PC-3 (cell line): ENCODE measurements at regions not wholly inside any gene's neighbourhood (a gene's known extent, or its start where the extent isn't known, plus 50 kb on each side); places are given as distances from the start of the nearest gene placed in this dataset.

Experiments
- ATAC-seq: fragments of 200-7000 bp; cut with Tn5 transposase; 2 replicates; pipeline ENCODE4 v1.9.1; 2020; ENCODE audit warnings: mild to moderate bottlenecking, moderate library complexity
- BruUV-seq: library from RNA; stranded (reverse); fragments of 400-500 nt; replicated peaks from 2 replicates; lab custom pipeline; 2021; lab: Mats Ljungman, UMichigan
- CTCF ChIA-PET: fragments of 300-600 bp; sonication (Branson Sonifier 250); formaldehyde crosslinking; loops from one replicate; lab custom pipeline; 2022; ENCODE audit warnings: antibody characterized with exemption; lab: Charles Lee
- POLR2A ChIA-PET: fragments of 300-600 bp; sonication (Branson Sonifier 250); formaldehyde crosslinking; loops from one replicate; lab custom pipeline; 2022; ENCODE audit warnings: antibody characterized with exemption; ENCODE audit not compliant: unreplicated experiment; lab: Charles Lee
- DNase-seq: peaks from one replicate; pipeline ENCODE4 v3.0.0-alpha.2; 2015
- H2AFZ ChIP-seq: fragments of 300-600 bp; sonication (generic); 2 replicates; pipeline ENCODE4 v1.6.0; 2016; ENCODE audit warnings: antibody characterized with exemption, low read length
- H3F3A ChIP-seq: fragments of 300-600 bp; sonication (generic); one replicate; pipeline ENCODE4 v1.6.0; 2017; ENCODE audit warnings: antibody characterized with exemption, low read length, control low read depth, mild to moderate bottlenecking; ENCODE audit not compliant: unreplicated experiment
- H3K27ac ChIP-seq: fragments of 300-600 bp; sonication (generic); 2 replicates; pipeline ENCODE4 v1.5.1; 2016; ENCODE audit warnings: mild to moderate bottlenecking, low read length
- H3K27me3 ChIP-seq: fragments of 300-600 bp; sonication (generic); 2 replicates; pipeline ENCODE4 v1.6.1; 2016; ENCODE audit warnings: low read length, mixed read lengths
- H3K36me3 ChIP-seq: fragments of 300-600 bp; sonication (generic); 2 replicates; pipeline ENCODE4 v1.6.1; 2016; ENCODE audit warnings: low read depth, mixed run types, low read length, mixed read lengths
- H3K4me1 ChIP-seq: fragments of 300-600 bp; sonication (generic); 2 replicates; pipeline ENCODE4 v1.5.1; 2016; ENCODE audit warnings: low read length; ENCODE audit not compliant: insufficient read depth
- H3K4me2 ChIP-seq: fragments of 300-600 bp; sonication (generic); 2 replicates; pipeline ENCODE4 v1.6.0; 2016; ENCODE audit warnings: low read length
- H3K4me3 ChIP-seq: fragments of 300-600 bp; sonication (generic); 2 replicates; pipeline ENCODE4 v1.5.1; 2016; ENCODE audit warnings: mild to moderate bottlenecking, low read length, mixed read lengths
- H3K79me2 ChIP-seq: fragments of 300-600 bp; sonication (generic); 2 replicates; pipeline ENCODE4 v1.6.1; 2017; ENCODE audit warnings: low read length, mixed read lengths
- H3K9ac ChIP-seq: fragments of 300-600 bp; sonication (generic); 2 replicates; pipeline ENCODE4 v1.6.0; 2016; ENCODE audit warnings: mild to moderate bottlenecking, low read length
- H3K9me2 ChIP-seq: fragments of 300-600 bp; sonication (generic); replicated peaks from 2 replicates; pipeline ENCODE4 v1.6.1; 2016; ENCODE audit warnings: mixed run types, low read length, mixed read lengths
- H3K9me3 ChIP-seq: fragments of 300-600 bp; sonication (generic); 2 replicates; pipeline ENCODE4 v1.6.1; 2016; ENCODE audit warnings: low read length, mixed read lengths
- H4K20me1 ChIP-seq: fragments of 300-600 bp; sonication (generic); 2 replicates; pipeline ENCODE4 v1.6.1; 2016; ENCODE audit warnings: low read length, mixed read lengths
- CTCF ChIP-seq: fragments of 300-600 bp; sonication (generic); conservative IDR thresholded peaks from 2 replicates; pipeline ENCODE4 v1.5.1; 2017; ENCODE audit warnings: antibody characterized with exemption, low read depth, mild to moderate bottlenecking, low read length
- EZH2 ChIP-seq: fragments of 300-600 bp; sonication (generic); IDR thresholded peaks from one replicate; pipeline ENCODE4 v1.6.1; 2017; ENCODE audit warnings: antibody characterized with exemption, mild to moderate bottlenecking, low read length; ENCODE audit not compliant: unreplicated experiment
- EZH2phosphoT487 ChIP-seq: fragments of 300-600 bp; sonication (generic); IDR thresholded peaks from 2 replicates; pipeline ENCODE4 v1.6.1; 2018; ENCODE audit warnings: mild to moderate bottlenecking, antibody characterized with exemption, low read length, borderline replicate concordance
- intact Hi-C: fragments of 100-400 bp; cut with micrococcal nuclease; formaldehyde crosslinking; loops from 2 replicates; pipeline ENCODE4 v1.9.0; 2023

GRCh38 chr1:238738892-238739291 is 647.5 kb upstream of the CHRM3 start:
- no peaks in the 10 kb centered on the region for H4K20me1 ChIP-seq
- intact Hi-C loops, result no loop called here
- H3K4me1 ChIP-seq, result no peaks in the 10 kb centered on the region
- no peak overlapping the region for H3K9ac ChIP-seq
- H3F3A ChIP-seq, result no peaks in the 10 kb centered on the region
- H3K27ac ChIP-seq, result no peak overlapping the region
- H3K9me2 ChIP-seq, result no peaks in the 10 kb centered on the region
- CTCF ChIA-PET, result no interaction called here
- DNase-seq, result no peak
- no peaks in the 10 kb centered on the region for H3K36me3 ChIP-seq
- TF ChIP-seq EZH2phosphoT487, result no peak
- TF ChIP-seq CTCF, result no peak
- TF ChIP-seq EZH2, result no peak
- no peak overlapping the region for H3K4me2 ChIP-seq
- no peak overlapping the region for H3K4me3 ChIP-seq
- no peaks in the 10 kb centered on the region for H3K27me3 ChIP-seq
- H3K79me2 ChIP-seq, result no peaks in the 10 kb centered on the region
- no peak overlapping the region for H2AFZ ChIP-seq
- no peaks in the 10 kb centered on the region for H3K9me3 ChIP-seq
- no peak for ATAC-seq
- POLR2A ChIA-PET, result no interaction called here
- BruUV-seq, result no TSS peak

GRCh38 chr1:238727670-238728069 is 658.7 kb upstream of the CHRM3 start:
- ATAC-seq (no peak), DNase-seq (no peak)
- H3K79me2 ChIP-seq, result no peaks in the 10 kb centered on the region
- no TSS peak for BruUV-seq
- POLR2A ChIA-PET, result no interaction called here
- no peaks in the 10 kb centered on the region for H3K27me3 ChIP-seq
- H3F3A ChIP-seq, result no peaks in the 10 kb centered on the region
- CTCF ChIA-PET, result no interaction called here
- H2AFZ ChIP-seq, result no peak overlapping the region
- H3K36me3 ChIP-seq, result no peaks in the 10 kb centered on the region
- H3K9ac ChIP-seq, result no peak overlapping the region
- H4K20me1 ChIP-seq, result no peaks in the 10 kb centered on the region
- intact Hi-C loops, result no loop called here
- no peaks in the 10 kb centered on the region for H3K4me1 ChIP-seq
- TF ChIP-seq CTCF (no peak), EZH2phosphoT487 (no peak), EZH2 (no peak)
- no peak overlapping the region for H3K4me3 ChIP-seq
- H3K27ac ChIP-seq, result no peak overlapping the region
- H3K9me2 ChIP-seq, result no peaks in the 10 kb centered on the region
- H3K4me2 ChIP-seq, result no peak overlapping the region
- no peaks in the 10 kb centered on the region for H3K9me3 ChIP-seq

- ATAC-seq (no peak), DNase-seq (no peak)
- no peaks in the 10 kb centered on the region for H3K4me1 ChIP-seq
- H3K4me3 ChIP-seq, result no peak overlapping the region
- H3K9me3 ChIP-seq, result no peaks in the 10 kb centered on the region
- no peaks in the 10 kb centered on the region for H3K79me2 ChIP-seq
- H3K27ac ChIP-seq, result no peak overlapping the region
- POLR2A ChIA-PET, result no interaction called here
- no peak overlapping the region for H3K9ac ChIP-seq
- no peaks in the 10 kb centered on the region for H3K27me3 ChIP-seq
- no peak overlapping the region for H3K4me2 ChIP-seq
- no TSS peak for BruUV-seq
- CTCF ChIA-PET, result no interaction called here
- no peaks in the 10 kb centered on the region for H3K36me3 ChIP-seq
- no peak for TF ChIP-seq EZH2
- no peak for TF ChIP-seq CTCF
- TF ChIP-seq EZH2phosphoT487, result no peak
- H3K9me2 ChIP-seq, result no peaks in the 10 kb centered on the region
- H2AFZ ChIP-seq, result no peak overlapping the region
- no peaks in the 10 kb centered on the region for H3F3A ChIP-seq
- H4K20me1 ChIP-seq, result no peaks in the 10 kb centered on the region
- intact Hi-C loops, result no loop called here
Observed at GRCh38 chr1:238722812-238723211, 663.6 kb upstream of the CHRM3 start.
